BJ (cell line): ENCODE measurements at regions not wholly inside any gene's neighbourhood (a gene's known extent, or its start where the extent isn't known, plus 50 kb on each side); places are given as distances from the start of the nearest gene placed in this dataset.

Source experiments
- CTCF ChIA-PET: fragments of 350-600 bp; formaldehyde crosslinking; extraction: SDS; loops from one replicate; lab custom pipeline; 2021; ENCODE audit warnings: antibody characterized with exemption, inconsistent platforms; lab: Yijun Ruan, JAX
- POLR2A ChIA-PET: fragments of 300-600 bp; sonication (Branson Sonifier 250); formaldehyde crosslinking; extraction: SDS; loops from one replicate; lab custom pipeline; 2021; ENCODE audit warnings: antibody characterized with exemption; lab: Charles Lee
- DNase-seq: peaks from one replicate; pipeline ENCODE4 v3.0.0-alpha.2; 2011; ENCODE audit warnings: low read depth
- H3K27me3 ChIP-seq: 2 replicates; pipeline ENCODE4 v1.6.0; 2011; ENCODE audit warnings: low read length; ENCODE audit not compliant: control insufficient read depth, insufficient read depth
- H3K36me3 ChIP-seq: 2 replicates; pipeline ENCODE4 v1.5.1; 2011; ENCODE audit warnings: low read length; ENCODE audit not compliant: control insufficient read depth, insufficient read depth
- H3K4me3 ChIP-seq: 2 replicates; pipeline ENCODE4 v1.5.1; 2011; ENCODE audit warnings: low read depth, mild to moderate bottlenecking, control low read depth, low read length
- TF ChIP-seq, protein P1 (sequence below): IDR thresholded peaks from 2 replicates; pipeline ENCODE4 v1.5.1; 2011; ENCODE audit warnings: low read depth, mild to moderate bottlenecking, control low read depth, inconsistent platforms, low read length, moderate library complexity; ENCODE audit not compliant: insufficient read depth

DNA sequence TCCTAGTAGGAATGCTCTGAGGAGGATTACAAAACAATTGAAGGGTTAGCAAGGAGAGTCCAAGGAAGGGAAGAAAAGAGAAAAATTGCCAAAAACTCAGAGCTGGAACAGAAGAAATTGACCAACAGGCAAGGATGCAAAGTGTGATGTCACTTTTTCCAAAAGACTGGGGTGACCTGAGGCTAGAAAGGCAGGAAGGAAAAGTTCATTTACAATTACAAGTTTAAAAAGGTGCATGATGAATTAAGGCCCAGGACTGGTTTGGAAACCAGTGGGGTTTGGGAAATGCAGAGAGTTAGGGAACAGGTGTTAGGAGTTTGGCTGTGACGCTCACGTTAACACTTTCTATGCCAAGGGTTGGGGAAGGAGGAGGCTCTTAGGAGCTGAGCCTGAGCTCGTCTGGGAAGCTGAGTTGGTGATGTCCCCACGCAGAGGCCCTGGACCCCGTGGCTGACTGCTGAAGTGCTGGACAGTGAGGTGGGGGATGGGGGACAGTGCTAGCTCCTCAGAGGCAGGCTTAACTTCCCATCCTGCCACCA is 92.6 kb upstream of the PODXL start:
- ChIA-PET CTCF (interaction anchor here (1.6 to 2.2 kb wide), 4 partner anchors 11 to 142 kb away, joined by 3 to 7 read pairs (median 6); no protein-coding TSS in a partner anchor), POLR2A (no interaction called here)
- DNase-seq, result no peak
- Histone ChIP-seq H3K36me3 (no peaks in the 10 kb centered on the region), H3K27me3 (no peaks in the 10 kb centered on the region), H3K4me3 (no peak overlapping the region)
- TF ChIP-seq, protein P1, sequence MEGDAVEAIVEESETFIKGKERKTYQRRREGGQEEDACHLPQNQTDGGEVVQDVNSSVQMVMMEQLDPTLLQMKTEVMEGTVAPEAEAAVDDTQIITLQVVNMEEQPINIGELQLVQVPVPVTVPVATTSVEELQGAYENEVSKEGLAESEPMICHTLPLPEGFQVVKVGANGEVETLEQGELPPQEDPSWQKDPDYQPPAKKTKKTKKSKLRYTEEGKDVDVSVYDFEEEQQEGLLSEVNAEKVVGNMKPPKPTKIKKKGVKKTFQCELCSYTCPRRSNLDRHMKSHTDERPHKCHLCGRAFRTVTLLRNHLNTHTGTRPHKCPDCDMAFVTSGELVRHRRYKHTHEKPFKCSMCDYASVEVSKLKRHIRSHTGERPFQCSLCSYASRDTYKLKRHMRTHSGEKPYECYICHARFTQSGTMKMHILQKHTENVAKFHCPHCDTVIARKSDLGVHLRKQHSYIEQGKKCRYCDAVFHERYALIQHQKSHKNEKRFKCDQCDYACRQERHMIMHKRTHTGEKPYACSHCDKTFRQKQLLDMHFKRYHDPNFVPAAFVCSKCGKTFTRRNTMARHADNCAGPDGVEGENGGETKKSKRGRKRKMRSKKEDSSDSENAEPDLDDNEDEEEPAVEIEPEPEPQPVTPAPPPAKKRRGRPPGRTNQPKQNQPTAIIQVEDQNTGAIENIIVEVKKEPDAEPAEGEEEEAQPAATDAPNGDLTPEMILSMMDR, result no peak

DNA sequence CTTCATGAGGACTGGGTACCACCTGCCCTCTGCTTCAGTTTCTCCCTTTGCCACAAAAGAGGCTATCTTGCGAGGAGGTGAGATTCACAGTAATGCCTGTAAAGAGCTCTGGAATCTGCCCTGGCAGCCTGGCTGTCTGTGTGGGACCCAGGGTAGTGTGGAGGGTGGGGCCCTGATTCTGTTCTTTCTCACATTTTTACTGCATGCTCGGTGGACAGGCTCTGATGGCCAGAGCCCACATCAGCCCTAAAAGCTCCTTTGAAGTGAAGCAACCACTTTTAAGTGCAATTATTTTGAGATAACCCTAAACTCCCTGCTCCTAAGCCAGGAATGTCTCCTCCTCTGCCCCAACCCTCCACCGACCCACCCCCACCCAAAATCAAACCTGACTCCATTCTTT is 92.1 kb upstream of the PODXL start:
- Histone ChIP-seq H3K4me3 (no peak overlapping the region), H3K36me3 (no peaks in the 10 kb centered on the region), H3K27me3 (no peaks in the 10 kb centered on the region)
- no peak for DNase-seq
- CTCF ChIA-PET, result interaction anchor here (0.6 to 2.2 kb wide), 4 partner anchors 10 to 135 kb away, joined by 3 to 7 read pairs (median 5); no protein-coding TSS in a partner anchor
- POLR2A ChIA-PET, result no interaction called here
- TF ChIP-seq, protein P1, result no peak

DNA sequence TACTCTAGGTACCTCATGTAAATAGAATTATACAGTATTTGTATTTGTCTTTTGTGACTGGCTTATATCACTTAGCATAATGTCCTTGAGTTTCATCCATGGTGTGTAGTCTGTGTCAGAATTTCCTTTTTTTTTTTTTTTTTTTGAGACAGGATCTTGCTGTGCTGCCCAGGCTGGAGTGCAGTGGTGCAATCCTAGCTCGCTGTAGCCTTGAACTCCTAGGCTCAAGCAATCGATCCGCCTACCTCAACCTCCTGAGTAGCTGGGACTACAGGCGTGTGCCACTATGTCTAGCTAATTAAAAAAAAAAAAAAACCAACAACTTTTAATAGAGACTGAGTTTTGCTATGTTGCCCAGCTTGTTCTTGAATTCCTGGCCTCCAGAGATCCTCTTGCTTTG is 89.8 kb upstream of the PODXL start:
- TF ChIP-seq, protein P1, result no peak
- POLR2A ChIA-PET, result interaction anchor here (0.6 to 0.7 kb wide), 2 partner anchors 87 to 943 kb away, joined by 6 to 22 read pairs; no protein-coding TSS in a partner anchor
- DNase-seq, result no peak
- no peaks in the 10 kb centered on the region for H3K36me3 ChIP-seq
- CTCF ChIA-PET, result no interaction called here
- H3K4me3 ChIP-seq, result no peak overlapping the region
- no peaks in the 10 kb centered on the region for H3K27me3 ChIP-seq

DNA sequence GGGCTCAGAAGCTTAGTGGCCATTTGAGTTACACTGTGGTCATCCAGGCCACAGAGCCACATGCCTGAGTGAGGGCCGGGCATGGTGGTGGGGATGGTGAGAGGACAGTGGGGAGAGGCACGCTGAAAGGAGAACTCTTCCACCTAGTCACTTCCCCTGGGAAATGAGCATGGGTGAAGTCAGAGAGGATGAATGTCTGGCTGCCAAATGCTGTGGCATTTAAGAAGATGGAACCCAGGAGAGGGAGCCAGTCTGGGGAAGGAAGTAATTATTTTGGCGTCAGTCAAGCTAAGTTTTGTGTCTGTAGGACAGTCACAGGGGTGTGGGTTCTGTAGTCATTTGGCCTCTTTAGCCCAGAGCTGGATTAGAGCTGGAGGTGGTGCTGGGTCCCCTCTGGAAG is 86.0 kb upstream of the PODXL start:
- TF ChIP-seq, protein P1, result no peak
- no peak for DNase-seq
- no peak overlapping the region for H3K4me3 ChIP-seq
- ChIA-PET CTCF (interaction anchor here (3.1 kb wide), 1 partner anchor 12 kb away, joined by 12 read pairs; no protein-coding TSS in a partner anchor), POLR2A (no interaction called here)
- no peaks in the 10 kb centered on the region for H3K27me3 ChIP-seq
- H3K36me3 ChIP-seq, result no peaks in the 10 kb centered on the region

DNA sequence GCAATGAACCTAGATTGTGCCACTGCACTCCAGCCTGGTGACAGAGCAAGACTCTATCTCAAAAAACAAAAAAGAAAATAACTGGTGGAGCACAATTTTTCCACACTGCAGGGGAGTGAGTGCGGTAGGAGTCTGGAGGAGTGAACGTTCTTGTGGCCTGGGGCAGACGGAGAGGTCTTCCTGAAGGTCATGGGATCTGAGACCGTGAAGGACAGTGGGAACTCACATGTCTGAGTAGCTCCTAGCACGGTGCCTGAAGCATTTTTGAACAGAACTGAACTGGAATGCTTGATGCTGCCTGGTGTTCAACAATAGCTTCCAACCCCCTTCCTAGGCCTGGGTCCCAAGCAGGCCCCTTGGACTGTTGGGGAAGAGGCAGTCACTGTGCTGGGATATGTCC is 84.3 kb upstream of the PODXL start:
- DNase-seq, result no peak
- TF ChIP-seq, protein P1, result no peak
- Histone ChIP-seq H3K27me3 (no peaks in the 10 kb centered on the region), H3K4me3 (no peak overlapping the region), H3K36me3 (no peaks in the 10 kb centered on the region)
- POLR2A ChIA-PET, result no interaction called here
- CTCF ChIA-PET, result interaction anchor here (0.6 kb wide), 1 partner anchor 132 kb away, joined by 3 read pairs; no protein-coding TSS in a partner anchor
